Sciatic nerve (tissue), 2 donors: ENCODE measurements at regions not wholly inside any gene's neighbourhood (a gene's known extent, or its start where the extent isn't known, plus 50 kb on each side); places are given as distances from the start of the nearest gene placed in this dataset.
"Not testable (repeated sequence)": the region's sequence is repeated elsewhere in the genome, so short reads cannot be mapped to it uniquely, and the experiment has no call there.

Experiments used
- ATAC-seq: fragments of 200-7000 bp; cut with Tn5 transposase; one replicate; pipeline ENCODE4 v1.9.1; 2020; ENCODE audit warnings: mild to moderate bottlenecking, moderate library complexity
- DNase-seq: peaks from one replicate; pipeline ENCODE4 v3.0.0-alpha.2; 2020; ENCODE audit warnings: low spot score
- intact Hi-C: fragments of 100-400 bp; cut with DNase I; formaldehyde crosslinking; loops from one replicate; pipeline ENCODE4 v1.14.2; 2022
- donor health status: DM: no; HTN: no; CAD: no.
- donor health status: DM: no; HTN: no; CAD: no.

DNA sequence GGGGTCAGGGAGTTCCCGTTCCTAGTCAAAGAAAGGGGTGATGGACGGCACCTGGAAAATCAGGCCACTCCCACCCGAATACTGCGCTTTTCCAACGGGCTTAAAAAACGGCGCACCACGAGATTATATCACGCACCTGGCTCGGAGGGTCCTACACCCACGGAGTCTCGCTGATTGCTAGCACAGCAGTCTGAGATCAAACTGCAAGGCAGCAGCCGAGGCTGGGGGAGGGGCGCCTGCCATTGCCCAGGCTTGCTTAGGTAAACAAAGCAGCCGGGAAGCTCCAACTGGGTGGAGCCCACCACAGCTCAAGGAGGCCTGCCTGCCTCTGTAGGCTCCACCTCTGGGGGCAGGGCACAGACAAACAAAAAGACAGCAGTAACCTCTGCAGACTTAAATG, 100.1 kb upstream of the IQCM start:
- intact Hi-C loops, DNase-seq: not testable (repeated sequence)

DNA sequence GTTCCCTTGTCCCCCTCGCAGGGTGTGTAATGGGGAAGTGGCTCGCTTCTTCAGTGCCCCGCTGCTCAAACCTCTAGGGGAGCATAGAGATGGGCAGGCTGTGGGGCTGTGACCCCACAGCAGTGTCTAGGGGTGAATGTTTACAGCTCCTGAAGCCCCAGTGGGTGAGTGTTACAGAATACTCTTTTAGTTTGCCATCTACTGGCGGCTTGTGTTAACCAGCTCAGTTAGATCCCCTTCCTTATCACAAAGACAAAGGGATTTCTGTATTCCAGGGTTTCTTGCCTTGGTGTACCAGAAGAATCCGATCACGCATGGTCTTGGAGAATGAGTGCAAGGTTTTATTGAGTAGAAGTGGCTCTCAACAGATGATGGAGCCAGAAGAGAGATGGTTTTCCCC, 108.1 kb upstream of the IQCM start:
- intact Hi-C loops, result no loop called here
- DNase-seq (no peak), ATAC-seq (no peak)

More for the DNA sequence above, 100.1 kb upstream of the IQCM start:
- not testable (repeated sequence) for ATAC-seq

DNA sequence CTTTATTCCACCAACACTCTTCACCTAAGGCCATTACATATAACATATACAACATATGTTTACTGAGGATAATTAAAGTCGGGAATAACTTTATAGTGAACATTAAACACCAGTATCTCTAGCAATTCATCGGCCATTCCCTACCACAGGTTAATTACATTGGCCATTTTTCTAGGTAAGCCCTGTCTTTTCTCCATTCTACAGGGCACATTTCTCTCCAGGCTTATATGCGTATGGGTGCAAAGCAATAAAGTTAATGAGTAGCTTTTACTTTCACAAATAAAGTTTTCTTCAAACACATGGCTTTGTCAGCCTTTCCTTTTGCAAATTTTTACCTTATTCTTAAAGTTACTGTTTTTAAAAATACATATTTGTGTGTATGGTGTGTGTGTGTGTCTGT, 111.9 kb upstream of the IQCM start:
- no peak for ATAC-seq

DNA sequence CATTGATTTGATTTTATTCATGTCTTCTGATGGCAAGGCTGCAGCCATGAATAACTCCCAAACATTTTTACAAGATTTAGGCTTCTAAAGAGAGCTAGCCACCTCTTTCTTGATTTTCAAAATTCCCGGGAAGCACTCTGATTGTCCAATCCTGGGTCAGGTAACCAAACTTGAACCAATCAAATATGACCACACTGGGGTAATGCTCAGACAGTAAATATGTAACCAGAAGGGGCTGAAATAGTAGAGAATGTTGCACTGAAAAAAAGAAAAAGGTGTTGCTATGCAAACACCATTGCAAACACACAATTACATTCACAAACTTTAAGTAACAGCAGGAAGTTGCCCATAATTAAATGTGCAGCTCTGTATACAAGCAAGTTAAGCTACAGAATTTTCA, 112.9 kb upstream of the IQCM start:
- DNase-seq (no peak), ATAC-seq (no peak)
- intact Hi-C loops, result no loop called here

More for the DNA sequence above, 111.9 kb upstream of the IQCM start:
- intact Hi-C loops, result no loop called here
- no peak for DNase-seq

DNA sequence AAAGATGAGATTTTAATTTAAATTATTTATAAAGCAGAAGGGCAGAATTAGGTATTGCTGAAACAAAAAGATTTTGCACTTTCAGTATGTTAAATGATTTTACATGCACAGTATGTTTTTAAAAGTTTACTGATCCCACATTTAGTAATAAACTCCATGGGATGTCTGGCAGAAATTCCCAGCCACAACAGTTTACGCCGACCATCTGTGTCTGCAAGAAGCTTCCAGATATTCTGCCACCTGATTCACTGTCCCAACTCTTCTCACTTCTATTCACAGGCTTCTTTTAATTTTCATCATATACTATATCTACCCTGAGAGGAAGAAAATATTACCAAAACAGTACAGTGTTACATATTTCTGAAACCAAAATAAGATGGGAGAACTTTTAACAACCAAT, 115.8 kb upstream of the IQCM start:
- no peak for DNase-seq

DNA sequence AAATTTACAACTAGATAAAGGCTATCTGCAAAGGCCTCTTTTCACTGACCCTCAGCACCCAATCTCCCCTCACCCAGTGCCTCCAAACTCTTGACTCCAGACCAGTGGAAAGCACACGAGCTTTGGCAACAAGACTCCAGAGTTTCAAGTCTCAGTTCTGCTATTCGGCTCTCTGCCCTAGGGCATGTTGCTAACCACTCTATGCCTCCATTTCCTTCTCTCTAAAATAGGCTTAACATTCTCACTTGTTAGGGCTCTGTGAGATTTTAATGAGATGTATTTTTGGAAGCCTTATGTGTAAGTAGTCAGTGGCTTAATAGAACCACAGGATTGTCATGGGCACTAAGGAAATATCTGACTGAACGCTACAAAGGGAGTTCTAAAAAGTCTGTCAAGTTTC, 116.5 kb upstream of the IQCM start:
- ATAC-seq (no peak), DNase-seq (no peak)

More for the DNA sequence above, 115.8 kb upstream of the IQCM start:
- ATAC-seq, result no peak
- intact Hi-C loops, result no loop called here

DNA sequence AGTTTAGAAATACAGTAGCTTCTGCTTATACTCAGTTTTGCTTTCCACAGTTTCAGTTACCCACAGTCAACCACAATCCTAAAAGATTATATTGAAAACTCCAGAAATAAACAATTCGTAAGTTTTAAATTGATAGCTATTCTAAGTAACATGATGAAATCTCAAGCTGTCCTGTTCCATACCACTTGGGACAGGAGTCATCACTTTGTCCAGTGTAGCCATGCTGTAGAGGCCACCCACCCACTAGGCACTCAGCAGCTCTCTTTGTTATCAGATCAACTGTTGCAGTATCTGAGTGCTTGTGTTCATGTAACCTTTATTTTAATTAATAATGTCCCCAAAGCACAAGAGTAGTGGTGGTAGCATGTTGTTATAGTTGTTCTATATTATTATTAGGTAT, 117.5 kb upstream of the IQCM start:
- intact Hi-C loops, result no loop called here
- no peak for DNase-seq
- no peak for ATAC-seq

More for the DNA sequence above, 116.5 kb upstream of the IQCM start:
- intact Hi-C loops, result no loop called here

DNA sequence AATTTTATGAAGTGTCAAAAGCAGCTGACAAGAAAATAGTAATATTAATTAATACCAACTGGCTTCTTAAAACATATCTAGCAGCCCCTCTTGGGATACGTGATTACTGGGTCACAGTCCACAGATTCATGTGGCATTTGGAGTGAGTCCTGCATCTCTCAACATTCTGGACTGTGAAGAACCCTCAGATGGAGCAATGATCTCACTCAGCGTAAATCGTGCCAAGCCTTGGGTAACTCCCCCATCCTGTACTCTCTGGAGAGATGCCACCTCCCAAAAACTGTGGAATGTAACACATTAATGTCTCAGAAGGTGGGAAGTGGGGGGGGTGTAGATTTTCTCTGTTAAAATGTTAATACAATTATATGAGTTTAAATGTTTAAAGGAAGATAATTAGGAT, 118.2 kb upstream of the IQCM start:
- intact Hi-C loops, result no loop called here
- DNase-seq (no peak), ATAC-seq (no peak)

DNA sequence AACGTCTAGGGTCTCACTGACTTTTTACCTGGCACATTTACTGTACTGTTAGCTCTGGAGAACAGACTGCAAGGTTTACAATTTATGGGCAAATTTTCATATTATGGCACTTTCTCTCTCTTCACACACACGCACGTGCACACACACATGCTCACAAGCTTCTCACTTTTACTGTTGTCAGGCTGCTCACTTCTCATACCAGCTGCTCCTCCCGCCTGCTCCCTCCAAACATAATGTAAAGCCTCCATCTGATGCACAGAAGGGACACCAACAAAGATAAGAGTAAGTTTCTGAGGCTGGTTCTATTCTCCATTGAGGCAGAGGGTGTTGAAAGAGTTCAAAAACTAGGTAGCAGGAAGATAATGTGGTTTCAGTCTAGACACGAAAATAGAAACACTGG, 128.9 kb upstream of the DCLK2 start:
- intact Hi-C loops, result no loop called here
- DNase-seq (no peak), ATAC-seq (no peak)

DNA sequence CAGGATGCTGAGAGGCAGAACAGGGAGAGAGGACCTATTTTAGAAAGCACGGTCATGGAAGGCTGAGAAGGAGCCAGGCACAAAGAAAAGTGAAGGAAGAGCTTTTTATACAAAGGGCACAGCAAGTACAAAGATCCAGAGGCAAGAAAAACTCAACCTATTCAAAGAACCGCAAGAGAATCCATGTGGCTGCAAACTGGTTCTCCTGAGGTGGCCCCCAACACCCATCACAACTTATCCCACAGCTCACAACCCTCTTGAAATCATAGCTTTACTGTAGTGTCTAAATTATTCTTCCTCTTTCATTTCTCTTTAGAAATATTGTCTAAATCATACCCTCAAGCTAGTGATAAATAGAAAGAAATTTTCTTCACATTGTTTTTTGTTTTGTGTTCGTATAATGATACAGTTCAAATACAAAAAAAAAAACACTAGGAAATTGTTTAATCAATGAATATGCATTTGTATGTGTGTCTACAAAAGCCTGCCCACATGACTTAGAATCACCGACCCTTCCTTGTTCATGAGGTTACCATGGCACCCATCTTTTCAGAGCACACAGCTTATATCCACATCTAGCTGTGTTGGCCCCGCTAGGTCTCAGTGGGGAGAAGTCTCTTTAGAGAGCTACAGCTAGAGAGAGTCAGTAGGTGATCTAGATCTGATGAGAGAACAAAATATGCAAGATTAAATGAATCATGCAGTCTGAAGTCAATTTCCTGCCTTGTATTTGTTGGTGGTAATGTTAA, 126.9 kb upstream of the DCLK2 start:
- intact Hi-C loops, result no loop called here
- ATAC-seq (no peak), DNase-seq (no peak)

DNA sequence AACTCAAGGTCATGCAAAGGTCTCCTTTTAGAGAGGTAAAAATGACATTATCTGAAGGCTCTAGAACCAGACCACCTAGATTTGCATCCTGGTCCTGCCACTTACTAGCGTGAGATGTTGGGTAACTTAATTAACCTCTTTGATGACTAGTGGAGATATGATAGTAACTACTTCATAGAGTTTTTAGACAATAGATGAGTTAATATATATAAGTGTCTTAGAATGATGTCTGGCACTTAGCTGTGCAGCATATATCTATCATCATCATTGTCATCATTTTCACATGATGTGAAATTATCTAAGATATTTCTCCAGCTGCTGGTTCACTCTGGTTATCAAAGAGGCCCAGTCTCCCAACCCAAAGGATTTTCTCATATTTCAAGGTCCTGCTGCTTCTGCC, 126.1 kb upstream of the DCLK2 start:
- ATAC-seq, result no peak
- intact Hi-C loops, result no loop called here
- no peak for DNase-seq

DNA sequence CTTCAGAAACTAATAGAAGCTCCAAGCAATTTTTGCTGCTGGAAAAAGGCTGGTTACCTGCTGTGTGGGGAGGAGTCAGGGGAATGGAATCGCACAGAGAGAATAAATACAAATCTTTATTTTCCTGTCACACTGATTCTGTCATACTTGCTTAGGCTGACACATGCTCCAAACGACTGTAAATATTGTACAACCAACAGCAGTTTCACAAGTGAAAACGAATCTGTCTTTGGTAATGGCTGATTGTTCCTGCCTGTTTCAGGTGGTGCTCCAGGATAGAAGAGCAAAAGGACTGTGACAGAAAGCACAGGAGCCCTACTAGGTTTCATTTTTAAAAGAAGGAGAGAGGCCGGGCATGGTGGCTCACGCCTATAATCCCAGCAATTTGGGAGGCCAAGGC, 125.5 kb upstream of the DCLK2 start:
- no peak for ATAC-seq
- intact Hi-C loops, result no loop called here
- DNase-seq, result no peak

DNA sequence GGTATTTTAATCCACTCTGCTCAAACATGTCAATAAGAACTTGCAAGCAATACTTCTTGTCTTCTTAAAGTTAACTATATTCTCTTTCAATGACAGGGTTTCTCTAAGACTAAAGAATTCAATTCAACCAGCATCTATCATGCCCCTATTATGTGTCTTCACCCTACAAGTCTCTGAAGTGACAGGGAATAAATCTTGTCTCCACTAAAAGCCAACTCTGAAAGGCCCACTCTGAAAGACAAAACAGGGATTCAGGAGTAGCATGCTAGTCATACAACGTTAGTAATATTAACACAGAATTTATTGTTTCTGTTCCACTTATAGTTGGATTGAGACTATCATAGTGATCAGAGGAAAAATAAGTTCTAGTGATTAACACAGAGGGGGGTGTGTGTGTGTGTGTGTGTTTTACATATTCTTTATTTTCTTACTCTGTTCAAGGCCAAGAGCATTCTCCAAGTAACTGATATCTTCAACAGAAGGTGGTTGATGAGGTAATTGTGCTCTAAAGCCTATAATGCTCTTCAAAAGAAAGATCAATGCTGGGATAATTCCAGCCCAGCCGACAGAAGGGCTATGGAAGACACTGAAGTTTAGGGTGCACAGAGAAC, 122.4 kb upstream of the DCLK2 start:
- no peak for DNase-seq
- intact Hi-C loops, result no loop called here
- ATAC-seq, result no peak

DNA sequence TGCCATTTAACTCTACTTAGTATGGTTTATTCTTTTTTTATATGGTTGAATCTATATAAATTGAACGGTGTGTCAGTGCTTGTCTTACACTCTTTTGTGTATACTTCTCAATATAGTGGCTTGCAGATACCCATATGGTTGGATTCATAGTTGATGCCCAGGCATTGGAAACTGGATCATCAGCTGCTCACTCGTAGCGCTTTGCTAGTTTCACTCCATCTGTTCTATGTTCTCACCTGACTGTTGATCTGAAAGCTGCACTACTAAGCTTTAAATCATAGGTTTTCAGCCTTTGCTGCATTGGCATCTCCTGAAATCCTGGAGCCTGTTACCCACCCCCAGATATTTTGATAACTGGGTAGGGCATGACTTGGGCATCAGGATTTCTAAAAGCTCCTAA, 121.6 kb upstream of the DCLK2 start:
- no peak for DNase-seq
- no peak for ATAC-seq
- intact Hi-C loops, result no loop called here

DNA sequence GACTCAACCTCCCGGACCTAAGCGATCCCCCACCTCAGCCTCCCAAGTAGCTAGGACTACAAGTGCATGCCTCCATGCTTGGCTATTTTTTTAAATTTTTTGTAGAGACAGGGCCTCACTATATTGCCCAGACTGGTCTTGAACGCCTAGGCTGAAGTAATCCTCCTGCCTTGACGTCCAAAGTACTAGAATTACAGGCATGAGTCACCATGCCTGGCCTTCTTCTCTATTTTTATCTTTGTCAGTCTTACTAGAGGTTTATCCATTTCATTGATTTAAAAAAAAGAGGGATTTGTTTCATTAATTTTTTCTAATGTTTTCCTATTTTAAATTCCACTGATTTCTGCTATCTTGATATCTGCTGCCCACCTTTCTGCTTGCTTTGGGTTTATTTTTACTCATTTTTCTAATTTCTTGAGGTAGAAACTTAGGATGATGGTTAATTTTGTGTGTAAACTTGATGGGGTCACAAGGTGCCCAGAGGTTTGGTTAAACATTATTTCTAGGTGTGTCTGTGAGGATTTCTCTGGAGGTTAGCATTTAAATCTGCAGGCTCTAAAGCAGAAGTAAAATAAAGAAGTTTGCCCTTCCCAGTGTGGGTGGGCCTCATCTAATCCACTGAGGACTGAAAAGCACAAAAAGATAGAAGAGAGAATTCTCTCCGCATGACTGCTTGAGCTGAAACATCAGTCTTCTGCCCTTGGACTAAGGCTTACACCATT, 116.2 kb upstream of the DCLK2 start:
- no peak for ATAC-seq
- no peak for DNase-seq
- intact Hi-C loops, result no loop called here

DNA sequence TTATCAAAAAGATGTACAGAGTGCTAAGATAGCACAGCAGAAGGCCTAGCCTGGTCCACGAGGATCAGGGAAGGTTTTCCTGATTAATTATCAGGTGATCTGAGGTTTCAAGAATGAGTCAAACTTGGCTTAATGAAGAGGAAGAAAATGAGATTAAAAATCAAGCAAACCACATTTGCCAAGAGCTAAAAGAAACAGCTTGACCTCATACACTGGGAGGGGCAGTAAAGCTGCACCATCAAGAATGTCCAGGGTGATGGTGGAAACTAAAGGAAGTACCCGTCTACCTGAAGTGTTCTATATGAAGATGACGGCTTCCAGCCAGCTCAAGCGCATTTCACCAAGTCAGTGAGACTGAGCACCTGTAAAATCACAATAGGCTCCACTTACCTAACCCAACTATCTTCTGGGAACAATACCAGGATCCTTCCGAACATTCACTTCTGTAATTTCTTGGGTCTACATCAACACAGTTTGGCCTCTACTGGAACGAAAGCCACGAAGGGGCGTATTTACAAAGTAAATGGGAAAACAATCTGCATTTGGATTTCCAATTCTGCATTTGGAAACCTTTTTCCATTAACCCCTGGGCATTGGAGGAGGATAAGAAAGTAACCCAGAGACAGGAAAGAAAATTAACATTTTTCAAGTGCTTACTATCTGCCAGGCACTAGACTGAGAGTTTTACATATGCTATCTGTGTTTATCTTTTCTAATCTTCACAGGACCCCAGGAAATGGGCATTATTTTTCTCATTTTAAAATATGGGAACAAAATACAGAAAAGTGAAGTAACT, 114.0 kb upstream of the DCLK2 start:
- intact Hi-C loops, result no loop called here
- no peak for DNase-seq
- ATAC-seq, result no peak

DNA sequence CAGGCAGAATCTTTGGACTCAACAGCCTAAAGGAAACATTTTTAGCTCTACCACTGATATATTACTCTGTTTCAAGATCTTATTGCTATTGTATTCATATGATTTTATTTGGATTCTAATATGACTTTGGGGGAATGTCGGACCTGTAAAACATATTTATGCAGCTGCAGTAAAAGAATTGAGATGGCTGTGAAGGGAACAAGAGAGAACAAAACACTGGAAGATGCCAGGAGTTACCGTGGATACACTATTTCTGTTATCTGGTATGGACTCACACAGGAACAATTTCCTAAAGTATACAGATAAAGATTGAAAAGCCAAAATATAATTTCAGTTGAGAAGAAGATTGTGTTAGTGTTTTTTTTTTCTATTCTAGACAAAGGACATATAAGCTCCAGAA, 113.0 kb upstream of the DCLK2 start:
- intact Hi-C loops, result no loop called here
- no peak for DNase-seq
- no peak for ATAC-seq

DNA sequence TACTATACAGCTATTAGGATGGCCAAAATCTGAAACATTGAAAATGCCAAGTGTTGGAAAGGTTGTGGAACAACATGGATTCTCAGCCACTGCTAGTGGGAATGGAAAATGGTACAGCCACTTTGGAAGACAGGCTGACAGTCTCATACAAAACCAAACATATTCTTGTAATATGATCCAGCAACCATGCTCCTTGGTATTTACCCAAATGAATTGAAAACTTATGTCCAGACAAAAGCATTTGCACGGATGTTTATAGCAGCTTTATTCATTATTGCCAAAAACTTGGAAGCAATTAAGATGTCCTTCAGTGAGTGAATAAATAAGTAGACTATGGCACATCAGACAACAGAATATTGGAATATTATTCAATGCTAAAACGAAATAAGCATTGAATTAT, 105.8 kb upstream of the DCLK2 start:
- ATAC-seq, result no peak
- intact Hi-C loops, result no loop called here
- no peak for DNase-seq

DNA sequence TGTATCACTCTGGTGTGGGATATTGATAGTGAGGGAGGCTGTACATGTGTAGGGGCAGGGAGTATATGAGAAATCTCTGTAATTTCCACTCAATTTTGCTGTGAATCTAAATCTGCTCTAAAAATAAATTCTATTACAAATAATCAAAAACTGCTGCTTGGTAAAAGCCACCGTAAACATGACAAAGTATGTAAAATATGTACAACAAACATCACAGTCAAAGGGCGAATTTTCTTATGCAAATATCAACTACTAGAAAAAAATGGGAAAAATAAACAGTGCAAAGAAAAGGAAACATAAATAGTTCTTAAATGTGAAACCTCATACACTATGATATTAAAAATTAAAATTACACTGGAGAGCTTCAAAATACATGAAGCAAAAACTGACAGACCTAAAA, 105.1 kb upstream of the DCLK2 start:
- intact Hi-C loops, result no loop called here
- ATAC-seq, result no peak
- DNase-seq, result no peak

DNA sequence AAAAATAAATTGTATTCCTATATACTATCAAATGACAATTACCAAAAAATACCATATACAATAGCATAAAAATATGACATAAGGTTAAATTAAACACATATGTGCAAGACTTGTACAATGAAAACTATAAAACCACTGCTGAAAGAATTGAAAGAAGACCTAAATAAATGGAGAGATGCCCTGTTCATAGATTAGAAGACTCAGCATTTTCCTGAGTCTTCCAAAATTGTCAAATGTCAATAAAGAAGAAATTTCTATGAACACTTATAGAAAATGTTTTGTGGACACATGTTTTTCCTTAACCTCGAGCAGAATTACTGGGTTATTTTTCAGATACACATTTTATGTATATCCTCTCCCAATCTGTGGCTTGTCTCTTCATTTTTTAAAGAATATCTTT, 103.1 kb upstream of the DCLK2 start:
- ATAC-seq (no peak), DNase-seq (no peak)
- intact Hi-C loops, result no loop called here
